Adrenal gland (tissue), 5 donors: ENCODE measurements at regions not wholly inside any gene's neighbourhood (a gene's known extent, or its start where the extent isn't known, plus 50 kb on each side); places are given as distances from the start of the nearest gene placed in this dataset.

Experiments used
- POLR2A ChIP-seq, 2 donors: fragments of 450-650 bp; IDR thresholded peaks; one replicate each; pipeline ENCODE4 v1.6.1; 2017; ENCODE audit warnings: antibody characterized with exemption in 2 of 2, mild to moderate bottlenecking in 2 of 2, moderate library complexity in 1 of 2
- TF ChIP-seq, protein P1 (sequence below), 6 experiments: fragments of 450-650 bp in 4 of 6; fragments of 200-600 bp in 2 of 6; sonication (generic) in 1 of 6; IDR thresholded peaks; 1 replicate in 5 of 6; 2 replicates in 1 of 6; pipeline versions ENCODE4 v1.5.1 to v1.8.0; 2016 to 2021; ENCODE audit warnings: antibody characterized with exemption in 6 of 6, mild to moderate bottlenecking in 2 of 6, moderate library complexity in 1 of 6
- donor health status: DM: no; HTN: no; CAD: no.

DNA sequence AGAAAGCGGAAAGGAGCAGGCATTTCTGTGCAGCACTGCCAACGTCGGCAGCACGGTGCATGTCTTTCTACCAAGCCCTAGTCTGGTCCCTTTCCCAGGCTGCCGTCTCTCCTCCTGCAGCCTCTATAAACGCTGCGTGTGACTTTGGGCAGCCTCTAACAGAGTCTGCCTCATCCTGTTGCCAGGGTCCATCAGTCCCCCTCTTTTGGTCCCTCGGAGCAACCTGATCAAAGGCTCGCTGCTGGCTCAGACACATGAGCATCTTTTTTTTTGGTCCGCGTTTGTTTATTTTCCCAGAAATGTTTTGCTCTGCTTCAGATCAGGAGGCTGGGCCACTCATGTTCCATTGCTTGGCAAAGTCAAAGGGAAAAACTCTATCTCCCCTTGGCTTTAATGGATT is 166.8 kb upstream of the CST7 start:
- TF ChIP-seq, protein P1, sequence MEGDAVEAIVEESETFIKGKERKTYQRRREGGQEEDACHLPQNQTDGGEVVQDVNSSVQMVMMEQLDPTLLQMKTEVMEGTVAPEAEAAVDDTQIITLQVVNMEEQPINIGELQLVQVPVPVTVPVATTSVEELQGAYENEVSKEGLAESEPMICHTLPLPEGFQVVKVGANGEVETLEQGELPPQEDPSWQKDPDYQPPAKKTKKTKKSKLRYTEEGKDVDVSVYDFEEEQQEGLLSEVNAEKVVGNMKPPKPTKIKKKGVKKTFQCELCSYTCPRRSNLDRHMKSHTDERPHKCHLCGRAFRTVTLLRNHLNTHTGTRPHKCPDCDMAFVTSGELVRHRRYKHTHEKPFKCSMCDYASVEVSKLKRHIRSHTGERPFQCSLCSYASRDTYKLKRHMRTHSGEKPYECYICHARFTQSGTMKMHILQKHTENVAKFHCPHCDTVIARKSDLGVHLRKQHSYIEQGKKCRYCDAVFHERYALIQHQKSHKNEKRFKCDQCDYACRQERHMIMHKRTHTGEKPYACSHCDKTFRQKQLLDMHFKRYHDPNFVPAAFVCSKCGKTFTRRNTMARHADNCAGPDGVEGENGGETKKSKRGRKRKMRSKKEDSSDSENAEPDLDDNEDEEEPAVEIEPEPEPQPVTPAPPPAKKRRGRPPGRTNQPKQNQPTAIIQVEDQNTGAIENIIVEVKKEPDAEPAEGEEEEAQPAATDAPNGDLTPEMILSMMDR (IDR thresholded peaks at IDR 0.05), result no peak
- TF ChIP-seq POLR2A (IDR thresholded peaks at IDR 0.05), result no peak
